Suprapubic skin (tissue), 3 donors: ENCODE measurements at regions not wholly inside any gene's neighbourhood (a gene's known extent, or its start where the extent isn't known, plus 50 kb on each side); places are given as distances from the start of the nearest gene placed in this dataset.

Source experiments
- POLR2AphosphoS5 ChIP-seq, 3 donors: sonication (generic); formaldehyde crosslinking; IDR thresholded peaks; one replicate each; pipeline ENCODE4 v1.6.1; 2017; ENCODE audit warnings: antibody characterized with exemption in 3 of 3
- TF ChIP-seq, protein P1 (sequence below), 2 donors: fragments of 200-600 bp in 1 of 2; fragments of 450-650 bp in 1 of 2; sonication (generic) in 1 of 2; IDR thresholded peaks; one replicate each; pipeline ENCODE4 v1.5.1; 2016 to 2019; ENCODE audit warnings: antibody characterized with exemption in 2 of 2, mild to moderate bottlenecking in 1 of 2, moderate library complexity in 1 of 2

DNA sequence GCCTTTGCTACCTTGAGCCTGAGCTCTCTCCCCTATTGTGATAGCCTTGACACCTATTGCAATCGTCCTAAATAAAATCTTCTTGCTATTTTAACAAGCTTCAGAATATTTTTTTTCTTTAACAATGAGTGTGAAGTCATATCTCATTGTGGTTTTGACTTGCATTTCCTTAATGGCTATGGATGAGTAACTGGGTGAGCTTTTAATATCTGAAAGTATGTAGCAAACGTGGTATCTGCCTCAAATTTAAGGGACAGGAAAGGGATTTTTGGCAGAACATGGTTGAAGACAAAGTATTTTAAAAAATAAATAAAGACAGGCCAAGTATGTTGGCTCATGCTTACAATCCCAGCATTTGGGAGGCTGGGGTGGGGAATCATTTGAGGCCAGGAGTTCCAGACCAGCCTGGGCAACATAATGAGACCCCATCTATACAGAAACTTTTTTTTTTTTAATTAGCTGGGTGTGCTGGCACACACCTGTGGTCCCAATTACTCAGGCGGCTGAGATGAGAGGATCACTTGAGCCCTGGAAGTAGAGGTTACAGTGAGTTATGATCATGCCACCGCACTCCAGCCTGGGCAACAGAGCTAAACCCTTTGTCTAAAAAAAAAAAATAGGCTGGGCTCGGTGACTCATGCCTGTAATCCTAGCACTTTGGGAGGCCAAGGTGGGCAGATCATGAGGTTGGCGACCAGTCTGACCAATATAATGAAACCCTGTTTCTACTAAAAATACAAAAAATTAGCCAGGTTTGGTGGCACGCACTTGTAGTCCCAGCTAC, 319.3 kb upstream of the NRP1 start:
- TF ChIP-seq, protein P1, sequence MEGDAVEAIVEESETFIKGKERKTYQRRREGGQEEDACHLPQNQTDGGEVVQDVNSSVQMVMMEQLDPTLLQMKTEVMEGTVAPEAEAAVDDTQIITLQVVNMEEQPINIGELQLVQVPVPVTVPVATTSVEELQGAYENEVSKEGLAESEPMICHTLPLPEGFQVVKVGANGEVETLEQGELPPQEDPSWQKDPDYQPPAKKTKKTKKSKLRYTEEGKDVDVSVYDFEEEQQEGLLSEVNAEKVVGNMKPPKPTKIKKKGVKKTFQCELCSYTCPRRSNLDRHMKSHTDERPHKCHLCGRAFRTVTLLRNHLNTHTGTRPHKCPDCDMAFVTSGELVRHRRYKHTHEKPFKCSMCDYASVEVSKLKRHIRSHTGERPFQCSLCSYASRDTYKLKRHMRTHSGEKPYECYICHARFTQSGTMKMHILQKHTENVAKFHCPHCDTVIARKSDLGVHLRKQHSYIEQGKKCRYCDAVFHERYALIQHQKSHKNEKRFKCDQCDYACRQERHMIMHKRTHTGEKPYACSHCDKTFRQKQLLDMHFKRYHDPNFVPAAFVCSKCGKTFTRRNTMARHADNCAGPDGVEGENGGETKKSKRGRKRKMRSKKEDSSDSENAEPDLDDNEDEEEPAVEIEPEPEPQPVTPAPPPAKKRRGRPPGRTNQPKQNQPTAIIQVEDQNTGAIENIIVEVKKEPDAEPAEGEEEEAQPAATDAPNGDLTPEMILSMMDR (IDR thresholded peaks at IDR 0.05), result no peak
- no peak for TF ChIP-seq POLR2AphosphoS5 (IDR thresholded peaks at IDR 0.05)
